ENCODE measurements at regions not wholly inside any gene's neighbourhood (a gene's known extent, or its start where the extent isn't known, plus 50 kb on each side); places are given as distances from the start of the nearest gene placed in this dataset.

DNA sequence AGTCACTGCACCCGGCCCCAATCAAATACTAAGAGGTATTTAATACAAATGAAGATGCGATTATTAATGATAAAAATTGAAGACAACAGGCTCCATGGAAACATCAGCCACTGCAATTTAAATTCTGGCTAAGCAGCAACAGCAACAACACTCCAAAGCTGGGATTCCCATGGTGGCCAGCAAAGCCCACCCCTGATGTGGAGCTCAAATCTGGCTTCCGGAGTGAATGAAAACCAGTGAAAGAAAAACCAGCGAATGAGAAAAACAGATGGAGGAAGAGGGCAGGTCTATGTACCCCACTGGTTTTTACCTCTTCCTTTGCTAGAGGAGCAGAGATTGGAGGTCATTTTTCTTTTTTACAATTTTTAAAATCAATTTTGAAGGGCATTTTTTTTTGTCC lies 135.9 kb upstream of the PDE10A start:
- no peak for TF ChIP-seq POLR2AphosphoS5 (IDR thresholded peaks at IDR 0.05; ENCODE audit: borderline replicate concordance, low read depth, low read length)
- no peak for TF ChIP-seq EZH2 (IDR thresholded peaks at IDR 0.05)

Measured in SK-N-MC (cell line).